HCT116 (cell line): ENCODE measurements at regions not wholly inside any gene's neighbourhood (a gene's known extent, or its start where the extent isn't known, plus 50 kb on each side); places are given as distances from the start of the nearest gene placed in this dataset.

ENCODE experiments used
- EZH2phosphoT487 ChIP-seq: fragments of 200-600 bp; IDR thresholded peaks from 2 replicates; pipeline ENCODE4 v1.6.1; 2018; ENCODE audit warnings: antibody characterized with exemption, borderline replicate concordance
- POLR2AphosphoS5 ChIP-seq: IDR thresholded peaks from 2 replicates; pipeline ENCODE4 v1.6.1; 2011; ENCODE audit warnings: mild to moderate bottlenecking, low read depth, low read length, moderate library complexity
- RAD21 ChIP-seq: IDR thresholded peaks from 2 replicates; pipeline ENCODE4 v1.6.1; 2012; ENCODE audit warnings: low read depth, mild to moderate bottlenecking
- TF ChIP-seq, protein P1 (sequence below), 3 experiments: fragments of 200-600 bp in 1 of 3; sonication (generic) in 1 of 3; IDR thresholded peaks in 2 of 3; conservative IDR thresholded peaks in 1 of 3; 2 replicates each; pipeline ENCODE4 v1.5.1; 2012 to 2017; ENCODE audit warnings: low read depth in 2 of 3, low read length in 2 of 3, antibody characterized with exemption in 1 of 3, borderline replicate concordance in 1 of 3, control low read depth in 1 of 3, mild to moderate bottlenecking in 1 of 3, mixed read lengths in 1 of 3, mixed run types in 1 of 3, moderate library complexity in 1 of 3; ENCODE audit not compliant: insufficient read depth in 1 of 3
- TF ChIP-seq, protein P2 (sequence below): IDR thresholded peaks from 2 replicates; pipeline ENCODE4 v1.6.1; 2012

DNA sequence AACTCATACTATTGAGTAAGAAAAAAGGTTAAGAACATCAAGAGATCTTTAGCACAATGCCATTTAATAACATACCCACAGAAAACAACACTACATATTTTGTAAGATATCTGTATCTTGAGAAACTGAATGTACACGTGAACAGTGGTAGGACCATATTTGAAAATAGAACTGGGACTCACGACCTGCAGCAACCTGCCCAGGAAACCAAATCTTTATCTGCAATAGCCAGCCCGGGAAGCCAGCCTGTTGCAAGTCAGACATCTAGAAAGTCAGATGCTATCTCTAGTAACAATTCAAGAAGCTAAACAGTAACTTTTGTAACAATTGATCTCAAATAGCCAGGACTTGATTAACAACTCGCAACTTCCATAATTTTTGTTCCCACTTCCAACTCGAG lies 52.6 kb upstream of the SOD3 start:
- TF ChIP-seq, protein P1, sequence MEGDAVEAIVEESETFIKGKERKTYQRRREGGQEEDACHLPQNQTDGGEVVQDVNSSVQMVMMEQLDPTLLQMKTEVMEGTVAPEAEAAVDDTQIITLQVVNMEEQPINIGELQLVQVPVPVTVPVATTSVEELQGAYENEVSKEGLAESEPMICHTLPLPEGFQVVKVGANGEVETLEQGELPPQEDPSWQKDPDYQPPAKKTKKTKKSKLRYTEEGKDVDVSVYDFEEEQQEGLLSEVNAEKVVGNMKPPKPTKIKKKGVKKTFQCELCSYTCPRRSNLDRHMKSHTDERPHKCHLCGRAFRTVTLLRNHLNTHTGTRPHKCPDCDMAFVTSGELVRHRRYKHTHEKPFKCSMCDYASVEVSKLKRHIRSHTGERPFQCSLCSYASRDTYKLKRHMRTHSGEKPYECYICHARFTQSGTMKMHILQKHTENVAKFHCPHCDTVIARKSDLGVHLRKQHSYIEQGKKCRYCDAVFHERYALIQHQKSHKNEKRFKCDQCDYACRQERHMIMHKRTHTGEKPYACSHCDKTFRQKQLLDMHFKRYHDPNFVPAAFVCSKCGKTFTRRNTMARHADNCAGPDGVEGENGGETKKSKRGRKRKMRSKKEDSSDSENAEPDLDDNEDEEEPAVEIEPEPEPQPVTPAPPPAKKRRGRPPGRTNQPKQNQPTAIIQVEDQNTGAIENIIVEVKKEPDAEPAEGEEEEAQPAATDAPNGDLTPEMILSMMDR (IDR thresholded peaks at IDR 0.05 in 2 of 3, conservative IDR thresholded peaks at IDR 0.05 in 1 of 3; ENCODE audit: borderline replicate concordance in 1 of 3, insufficient read depth in 1 of 3, low read depth in 2 of 3, low read length in 2 of 3) = no peak
- no peak for TF ChIP-seq POLR2AphosphoS5
- no peak for TF ChIP-seq RAD21
- TF ChIP-seq, protein P2, sequence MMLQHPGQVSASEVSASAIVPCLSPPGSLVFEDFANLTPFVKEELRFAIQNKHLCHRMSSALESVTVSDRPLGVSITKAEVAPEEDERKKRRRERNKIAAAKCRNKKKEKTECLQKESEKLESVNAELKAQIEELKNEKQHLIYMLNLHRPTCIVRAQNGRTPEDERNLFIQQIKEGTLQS = no peak
- TF ChIP-seq EZH2phosphoT487 = no peak
